ENCODE measurements at regions not wholly inside any gene's neighbourhood (a gene's known extent, or its start where the extent isn't known, plus 50 kb on each side); places are given as distances from the start of the nearest gene placed in this dataset.

- DNase-seq (ENCODE audit: low spot score) = no peak
Measured at GRCh38 chrX:117215683-117216082, 752.9 kb upstream of the CT83 start.

- DNase-seq (ENCODE audit: low spot score) = no peak
Measured at GRCh38 chrX:117196481-117196880, 733.7 kb upstream of the CT83 start.

GRCh38 chrX:117147249-117147648 lies 684.5 kb upstream of the CT83 start:
- DNase-seq (ENCODE audit: low spot score) = no peak

- no peak for DNase-seq (ENCODE audit: low spot score)
Measured at GRCh38 chrX:117138070-117138469, 675.3 kb upstream of the CT83 start.

- no peak for DNase-seq (ENCODE audit: low spot score)
Measured at GRCh38 chrX:117134983-117135382, 672.2 kb upstream of the CT83 start.

- DNase-seq (ENCODE audit: low spot score) = no peak
Measured at GRCh38 chrX:117120700-117121099, 657.9 kb upstream of the CT83 start.

GRCh38 chrX:117096528-117096927 lies 633.8 kb upstream of the CT83 start:
- no peak for DNase-seq (ENCODE audit: low spot score)

GRCh38 chrX:117095393-117095792 lies 632.6 kb upstream of the CT83 start:
- DNase-seq (ENCODE audit: low spot score) = no peak

GRCh38 chrX:117094149-117094548 lies 631.4 kb upstream of the CT83 start:
- DNase-seq (ENCODE audit: low spot score) = no peak

GRCh38 chrX:117093319-117093718 lies 630.5 kb upstream of the CT83 start:
- DNase-seq (ENCODE audit: low spot score) = no peak

- no peak for DNase-seq (ENCODE audit: low spot score)
Measured at GRCh38 chrX:117092641-117093040, 629.9 kb upstream of the CT83 start.

- DNase-seq (ENCODE audit: low spot score) = no peak
Measured at GRCh38 chrX:117063224-117063623, 600.4 kb upstream of the CT83 start.

GRCh38 chrX:117059848-117060247 lies 597.1 kb upstream of the CT83 start:
- DNase-seq (ENCODE audit: low spot score) = no peak

- DNase-seq (ENCODE audit: low spot score) = no peak
Measured at GRCh38 chrX:117053260-117053659, 590.5 kb upstream of the CT83 start.

GRCh38 chrX:117038918-117039440 lies 576.2 kb upstream of the CT83 start:
- no peak for DNase-seq (ENCODE audit: low spot score)

GRCh38 chrX:117010243-117010642 lies 547.5 kb upstream of the CT83 start:
- DNase-seq (ENCODE audit: low spot score) = no peak

GRCh38 chrX:117002981-117003380 lies 540.2 kb upstream of the CT83 start:
- DNase-seq (ENCODE audit: low spot score) = no peak

- no peak for DNase-seq (ENCODE audit: low spot score)
Measured at GRCh38 chrX:116975517-116975916, 512.7 kb upstream of the CT83 start.

- DNase-seq (ENCODE audit: low spot score) = no peak
Measured at GRCh38 chrX:116972362-116972761, 509.6 kb upstream of the CT83 start.

GRCh38 chrX:116961872-116962582 lies 499.3 kb upstream of the CT83 start:
- DNase-seq (ENCODE audit: low spot score) = peak; percentile 0

- no peak for DNase-seq (ENCODE audit: low spot score)
Measured at GRCh38 chrX:116930311-116930710, 467.5 kb upstream of the CT83 start.

GRCh38 chrX:116897526-116897925 lies 434.8 kb upstream of the CT83 start:
- no peak for DNase-seq (ENCODE audit: low spot score)

GRCh38 chrX:116881961-116882360 lies 419.2 kb upstream of the CT83 start:
- DNase-seq (ENCODE audit: low spot score) = no peak

GRCh38 chrX:116873671-116874070 lies 410.9 kb upstream of the CT83 start:
- no peak for DNase-seq (ENCODE audit: low spot score)

All from HuH-7 (cell line).